ENCODE measurements at regions not wholly inside any gene's neighbourhood (a gene's known extent, or its start where the extent isn't known, plus 50 kb on each side); places are given as distances from the start of the nearest gene placed in this dataset.

DNA sequence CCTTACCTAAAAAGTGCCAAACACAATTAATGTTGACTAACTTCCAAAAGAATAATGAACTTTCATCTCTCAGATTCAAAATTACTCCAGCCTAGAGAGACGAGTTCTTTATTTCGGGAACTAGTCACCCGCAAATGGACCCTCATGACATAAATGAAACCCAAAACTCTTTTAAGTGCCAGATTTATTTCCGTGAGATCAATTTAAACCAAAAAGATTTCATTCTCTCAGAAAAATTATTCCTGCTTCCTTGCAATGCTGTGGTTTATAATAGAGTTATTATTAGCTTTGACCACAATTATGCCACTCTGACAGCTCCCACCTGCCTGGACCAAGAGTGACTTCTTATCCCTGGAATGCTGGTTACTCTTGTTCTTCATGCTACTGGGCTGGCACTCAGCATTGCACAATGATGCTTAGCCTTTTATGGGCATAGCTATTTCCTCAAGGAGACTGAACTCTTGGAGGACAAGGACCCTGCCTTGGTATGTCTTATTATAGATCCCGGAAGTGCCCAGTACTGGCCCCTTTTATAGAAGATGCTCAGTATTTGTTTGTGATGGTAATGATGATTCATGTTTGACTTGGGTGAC, 183.5 kb downstream of the SNX18 start:
- TF ChIP-seq, protein P1, sequence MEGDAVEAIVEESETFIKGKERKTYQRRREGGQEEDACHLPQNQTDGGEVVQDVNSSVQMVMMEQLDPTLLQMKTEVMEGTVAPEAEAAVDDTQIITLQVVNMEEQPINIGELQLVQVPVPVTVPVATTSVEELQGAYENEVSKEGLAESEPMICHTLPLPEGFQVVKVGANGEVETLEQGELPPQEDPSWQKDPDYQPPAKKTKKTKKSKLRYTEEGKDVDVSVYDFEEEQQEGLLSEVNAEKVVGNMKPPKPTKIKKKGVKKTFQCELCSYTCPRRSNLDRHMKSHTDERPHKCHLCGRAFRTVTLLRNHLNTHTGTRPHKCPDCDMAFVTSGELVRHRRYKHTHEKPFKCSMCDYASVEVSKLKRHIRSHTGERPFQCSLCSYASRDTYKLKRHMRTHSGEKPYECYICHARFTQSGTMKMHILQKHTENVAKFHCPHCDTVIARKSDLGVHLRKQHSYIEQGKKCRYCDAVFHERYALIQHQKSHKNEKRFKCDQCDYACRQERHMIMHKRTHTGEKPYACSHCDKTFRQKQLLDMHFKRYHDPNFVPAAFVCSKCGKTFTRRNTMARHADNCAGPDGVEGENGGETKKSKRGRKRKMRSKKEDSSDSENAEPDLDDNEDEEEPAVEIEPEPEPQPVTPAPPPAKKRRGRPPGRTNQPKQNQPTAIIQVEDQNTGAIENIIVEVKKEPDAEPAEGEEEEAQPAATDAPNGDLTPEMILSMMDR (IDR thresholded peaks at IDR 0.05 in 4 of 5, conservative IDR thresholded peaks at IDR 0.05 in 1 of 5), result no peak
- no peak for TF ChIP-seq POLR2A (IDR thresholded peaks at IDR 0.05)
